ENCODE measurements at regions not wholly inside any gene's neighbourhood (a gene's known extent, or its start where the extent isn't known, plus 50 kb on each side); places are given as distances from the start of the nearest gene placed in this dataset.

DNA sequence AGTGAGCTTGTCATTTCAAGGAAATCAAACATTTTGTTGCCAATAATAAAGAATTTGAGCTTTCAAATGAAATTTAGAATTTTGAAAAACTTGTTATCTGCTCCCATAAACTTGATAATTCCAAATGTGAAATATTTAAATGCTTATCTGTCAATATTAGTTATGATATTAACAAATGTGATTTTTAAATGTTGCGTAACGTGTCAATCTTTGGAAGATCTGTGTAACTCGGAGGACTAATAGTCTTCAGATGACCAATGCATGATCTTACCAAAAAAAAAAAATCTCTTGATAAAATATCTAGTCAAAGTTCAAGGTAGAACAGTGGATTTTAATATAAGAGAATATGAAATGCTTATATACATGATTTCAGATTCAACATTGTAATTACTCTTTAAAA lies 274.5 kb upstream of the HSF2 start:
- TF ChIP-seq, protein P1, sequence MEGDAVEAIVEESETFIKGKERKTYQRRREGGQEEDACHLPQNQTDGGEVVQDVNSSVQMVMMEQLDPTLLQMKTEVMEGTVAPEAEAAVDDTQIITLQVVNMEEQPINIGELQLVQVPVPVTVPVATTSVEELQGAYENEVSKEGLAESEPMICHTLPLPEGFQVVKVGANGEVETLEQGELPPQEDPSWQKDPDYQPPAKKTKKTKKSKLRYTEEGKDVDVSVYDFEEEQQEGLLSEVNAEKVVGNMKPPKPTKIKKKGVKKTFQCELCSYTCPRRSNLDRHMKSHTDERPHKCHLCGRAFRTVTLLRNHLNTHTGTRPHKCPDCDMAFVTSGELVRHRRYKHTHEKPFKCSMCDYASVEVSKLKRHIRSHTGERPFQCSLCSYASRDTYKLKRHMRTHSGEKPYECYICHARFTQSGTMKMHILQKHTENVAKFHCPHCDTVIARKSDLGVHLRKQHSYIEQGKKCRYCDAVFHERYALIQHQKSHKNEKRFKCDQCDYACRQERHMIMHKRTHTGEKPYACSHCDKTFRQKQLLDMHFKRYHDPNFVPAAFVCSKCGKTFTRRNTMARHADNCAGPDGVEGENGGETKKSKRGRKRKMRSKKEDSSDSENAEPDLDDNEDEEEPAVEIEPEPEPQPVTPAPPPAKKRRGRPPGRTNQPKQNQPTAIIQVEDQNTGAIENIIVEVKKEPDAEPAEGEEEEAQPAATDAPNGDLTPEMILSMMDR (IDR thresholded peaks at IDR 0.05): no peak
- TF ChIP-seq EP300 (IDR thresholded peaks at IDR 0.05): no peak
- no peak for TF ChIP-seq POLR2A (IDR thresholded peaks at IDR 0.05)
- no peak for TF ChIP-seq POLR2AphosphoS5 (IDR thresholded peaks at IDR 0.05)

Data from suprapubic skin (tissue), 4 donors.